ENCODE measurements at regions not wholly inside any gene's neighbourhood (a gene's known extent, or its start where the extent isn't known, plus 50 kb on each side); places are given as distances from the start of the nearest gene placed in this dataset.
"Not testable (repeated sequence)": the region's sequence is repeated elsewhere in the genome, so short reads cannot be mapped to it uniquely, and the experiment has no call there.

GRCh38 chr3:193052354-193053045 is 134.8 kb upstream of the MB21D2 start:
- no peak for DNase-seq (ENCODE audit: low spot score)
- in situ Hi-C loops (cut with MboI; ENCODE audit: low pct_unique_long_range_greater_than_20kb, low sequenced_read_pairs, unreplicated experiment), result no loop called here
- no peak for TF ChIP-seq CTCF (IDR thresholded peaks at IDR 0.05; ENCODE audit: extremely low read depth, insufficient read depth, missing control alignments)

GRCh38 chr3:193053046-193053435 is 135.4 kb upstream of the MB21D2 start:
- in situ Hi-C loops (cut with MboI; ENCODE audit: low pct_unique_long_range_greater_than_20kb, low sequenced_read_pairs, unreplicated experiment), result no loop called here
- TF ChIP-seq CTCF (IDR thresholded peaks at IDR 0.05; ENCODE audit: extremely low read depth, insufficient read depth, missing control alignments), result no peak
- no peak for DNase-seq (ENCODE audit: low spot score)

GRCh38 chr3:193055352-193055751 is 137.7 kb upstream of the MB21D2 start:
- in situ Hi-C loops (cut with MboI; ENCODE audit: low pct_unique_long_range_greater_than_20kb, low sequenced_read_pairs, unreplicated experiment), result no loop called here

GRCh38 chr3:193057616-193058015 is 140.0 kb upstream of the MB21D2 start:
- TF ChIP-seq CTCF (IDR thresholded peaks at IDR 0.05; ENCODE audit: extremely low read depth, insufficient read depth, missing control alignments), result no peak
- in situ Hi-C loops (cut with MboI; ENCODE audit: low pct_unique_long_range_greater_than_20kb, low sequenced_read_pairs, unreplicated experiment), result no loop called here
- no peak for DNase-seq (ENCODE audit: low spot score)

More at GRCh38 chr3:193055352-193055751, 137.7 kb upstream of the MB21D2 start:
- DNase-seq (ENCODE audit: low spot score), result no peak
- TF ChIP-seq CTCF (IDR thresholded peaks at IDR 0.05; ENCODE audit: extremely low read depth, insufficient read depth, missing control alignments), result no peak

GRCh38 chr3:193060748-193061546 is 143.3 kb upstream of the MB21D2 start:
- no peak for DNase-seq (ENCODE audit: low spot score)
- in situ Hi-C loops (cut with MboI; ENCODE audit: low pct_unique_long_range_greater_than_20kb, low sequenced_read_pairs, unreplicated experiment), result no loop called here
- TF ChIP-seq CTCF (IDR thresholded peaks at IDR 0.05; ENCODE audit: extremely low read depth, insufficient read depth, missing control alignments), result no peak

GRCh38 chr3:193068365-193068764 is 150.7 kb upstream of the MB21D2 start:
- in situ Hi-C loops (cut with MboI; ENCODE audit: low pct_unique_long_range_greater_than_20kb, low sequenced_read_pairs, unreplicated experiment), result no loop called here
- TF ChIP-seq CTCF (IDR thresholded peaks at IDR 0.05; ENCODE audit: extremely low read depth, insufficient read depth, missing control alignments), result no peak
- no peak for DNase-seq (ENCODE audit: low spot score)

- in situ Hi-C loops (cut with MboI; ENCODE audit: low pct_unique_long_range_greater_than_20kb, low sequenced_read_pairs, unreplicated experiment); DNase-seq (ENCODE audit: low spot score): not testable (repeated sequence)
Measured at GRCh38 chr3:193069732-193070131, 152.1 kb upstream of the MB21D2 start.
